WTC11 (cell line): ENCODE measurements at regions not wholly inside any gene's neighbourhood (a gene's known extent, or its start where the extent isn't known, plus 50 kb on each side); places are given as distances from the start of the nearest gene placed in this dataset.

Source experiments
- ESRRA ChIP-seq: sonication (generic); formaldehyde crosslinking; IDR thresholded peaks from 2 replicates; pipeline ENCODE4 v1.8.1; 2022; ENCODE audit warnings: mild to moderate bottlenecking, missing genetic modification reagents, borderline replicate concordance
- KAT7 ChIP-seq: sonication (generic); formaldehyde crosslinking; IDR thresholded peaks from 2 replicates; pipeline ENCODE4 v1.8.1; 2023; ENCODE audit warnings: missing genetic modification reagents, mild to moderate bottlenecking, borderline replicate concordance
- MYBL2 ChIP-seq: sonication (generic); formaldehyde crosslinking; IDR thresholded peaks from 2 replicates; pipeline ENCODE4 v1.8.1; 2023; ENCODE audit warnings: mild to moderate bottlenecking, moderate library complexity, missing genetic modification reagents
- TEAD4 ChIP-seq: sonication (generic); formaldehyde crosslinking; IDR thresholded peaks from 2 replicates; pipeline ENCODE4 v1.8.0; 2022; ENCODE audit warnings: mild to moderate bottlenecking, missing genetic modification reagents
- TP53 ChIP-seq: sonication (generic); formaldehyde crosslinking; IDR thresholded peaks from 2 replicates; pipeline ENCODE4 v1.8.1; 2023; ENCODE audit warnings: mild to moderate bottlenecking, missing genetic modification reagents
- ZNF138 ChIP-seq: sonication (generic); formaldehyde crosslinking; conservative IDR thresholded peaks from 2 replicates; pipeline ENCODE4 v1.8.1; 2022; ENCODE audit warnings: mild to moderate bottlenecking, moderate library complexity, missing genetic modification reagents
- ZNF263 ChIP-seq: sonication (generic); formaldehyde crosslinking; IDR thresholded peaks from 2 replicates; pipeline ENCODE4 v1.8.1; 2022; ENCODE audit warnings: low read depth, mild to moderate bottlenecking, moderate library complexity, missing genetic modification reagents
- TF ChIP-seq, protein P1 (sequence below): fragments of 200-600 bp; IDR thresholded peaks from 2 replicates; pipeline ENCODE4 v1.8.0; 2022; ENCODE audit warnings: antibody characterized with exemption
- TF ChIP-seq, protein P2 (sequence below): sonication (generic); formaldehyde crosslinking; IDR thresholded peaks from 2 replicates; pipeline ENCODE4 v1.8.1; 2022; ENCODE audit warnings: low read depth, mild to moderate bottlenecking, moderate library complexity, missing genetic modification reagents, borderline replicate concordance
- TF ChIP-seq, protein P3 (sequence below): sonication (generic); formaldehyde crosslinking; IDR thresholded peaks from 2 replicates; pipeline ENCODE4 v1.8.0; 2022; ENCODE audit warnings: mild to moderate bottlenecking, missing genetic modification reagents
- TF ChIP-seq, protein P4 (sequence below): sonication (generic); formaldehyde crosslinking; IDR thresholded peaks from 2 replicates; pipeline ENCODE4 v1.8.0; 2022; ENCODE audit warnings: mild to moderate bottlenecking, missing genetic modification reagents
- TF ChIP-seq, protein P5 (sequence below): sonication (generic); formaldehyde crosslinking; IDR thresholded peaks from 2 replicates; pipeline ENCODE4 v1.8.1; 2023; ENCODE audit warnings: mild to moderate bottlenecking, moderate library complexity, missing genetic modification reagents
- TF ChIP-seq, protein P6 (sequence below): sonication (generic); formaldehyde crosslinking; IDR thresholded peaks from 2 replicates; pipeline ENCODE4 v1.8.0; 2023; ENCODE audit warnings: mild to moderate bottlenecking, missing genetic modification reagents

DNA sequence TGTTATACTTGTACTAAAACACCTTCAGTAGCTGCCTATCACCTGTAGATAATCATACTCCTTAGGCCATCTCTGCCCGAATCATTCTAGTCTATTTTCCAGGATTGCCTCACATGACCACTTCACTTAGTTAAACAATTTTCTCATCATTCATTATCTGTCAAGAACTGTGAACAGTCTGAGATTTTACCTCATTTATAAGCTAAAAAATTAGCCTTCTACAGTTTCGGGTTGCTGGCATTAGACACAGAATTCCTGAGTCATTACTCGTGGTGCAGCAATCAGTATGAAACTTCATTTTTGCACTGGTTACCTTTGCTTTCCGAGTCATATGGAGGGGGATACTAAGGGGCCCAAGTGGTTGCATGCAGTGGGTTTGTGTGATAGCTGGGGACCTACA, 57.6 kb upstream of the OTOGL start:
- TF ChIP-seq ZNF263 (CRISPR knock-in tag) (no peak), TP53 (CRISPR knock-in tag) (no peak), TEAD4 (CRISPR knock-in tag) (no peak), ZNF138 (no peak), ESRRA (CRISPR knock-in tag) (no peak), MYBL2 (no peak), KAT7 (CRISPR knock-in tag) (no peak)
- TF ChIP-seq, protein P1, sequence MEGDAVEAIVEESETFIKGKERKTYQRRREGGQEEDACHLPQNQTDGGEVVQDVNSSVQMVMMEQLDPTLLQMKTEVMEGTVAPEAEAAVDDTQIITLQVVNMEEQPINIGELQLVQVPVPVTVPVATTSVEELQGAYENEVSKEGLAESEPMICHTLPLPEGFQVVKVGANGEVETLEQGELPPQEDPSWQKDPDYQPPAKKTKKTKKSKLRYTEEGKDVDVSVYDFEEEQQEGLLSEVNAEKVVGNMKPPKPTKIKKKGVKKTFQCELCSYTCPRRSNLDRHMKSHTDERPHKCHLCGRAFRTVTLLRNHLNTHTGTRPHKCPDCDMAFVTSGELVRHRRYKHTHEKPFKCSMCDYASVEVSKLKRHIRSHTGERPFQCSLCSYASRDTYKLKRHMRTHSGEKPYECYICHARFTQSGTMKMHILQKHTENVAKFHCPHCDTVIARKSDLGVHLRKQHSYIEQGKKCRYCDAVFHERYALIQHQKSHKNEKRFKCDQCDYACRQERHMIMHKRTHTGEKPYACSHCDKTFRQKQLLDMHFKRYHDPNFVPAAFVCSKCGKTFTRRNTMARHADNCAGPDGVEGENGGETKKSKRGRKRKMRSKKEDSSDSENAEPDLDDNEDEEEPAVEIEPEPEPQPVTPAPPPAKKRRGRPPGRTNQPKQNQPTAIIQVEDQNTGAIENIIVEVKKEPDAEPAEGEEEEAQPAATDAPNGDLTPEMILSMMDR = no peak
- TF ChIP-seq, protein P2, sequence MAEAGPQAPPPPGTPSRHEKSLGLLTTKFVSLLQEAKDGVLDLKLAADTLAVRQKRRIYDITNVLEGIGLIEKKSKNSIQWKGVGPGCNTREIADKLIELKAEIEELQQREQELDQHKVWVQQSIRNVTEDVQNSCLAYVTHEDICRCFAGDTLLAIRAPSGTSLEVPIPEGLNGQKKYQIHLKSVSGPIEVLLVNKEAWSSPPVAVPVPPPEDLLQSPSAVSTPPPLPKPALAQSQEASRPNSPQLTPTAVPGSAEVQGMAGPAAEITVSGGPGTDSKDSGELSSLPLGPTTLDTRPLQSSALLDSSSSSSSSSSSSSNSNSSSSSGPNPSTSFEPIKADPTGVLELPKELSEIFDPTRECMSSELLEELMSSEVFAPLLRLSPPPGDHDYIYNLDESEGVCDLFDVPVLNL (CRISPR knock-in tag) = no peak
- TF ChIP-seq, protein P3, sequence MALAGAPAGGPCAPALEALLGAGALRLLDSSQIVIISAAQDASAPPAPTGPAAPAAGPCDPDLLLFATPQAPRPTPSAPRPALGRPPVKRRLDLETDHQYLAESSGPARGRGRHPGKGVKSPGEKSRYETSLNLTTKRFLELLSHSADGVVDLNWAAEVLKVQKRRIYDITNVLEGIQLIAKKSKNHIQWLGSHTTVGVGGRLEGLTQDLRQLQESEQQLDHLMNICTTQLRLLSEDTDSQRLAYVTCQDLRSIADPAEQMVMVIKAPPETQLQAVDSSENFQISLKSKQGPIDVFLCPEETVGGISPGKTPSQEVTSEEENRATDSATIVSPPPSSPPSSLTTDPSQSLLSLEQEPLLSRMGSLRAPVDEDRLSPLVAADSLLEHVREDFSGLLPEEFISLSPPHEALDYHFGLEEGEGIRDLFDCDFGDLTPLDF = no peak
- TF ChIP-seq, protein P4, sequence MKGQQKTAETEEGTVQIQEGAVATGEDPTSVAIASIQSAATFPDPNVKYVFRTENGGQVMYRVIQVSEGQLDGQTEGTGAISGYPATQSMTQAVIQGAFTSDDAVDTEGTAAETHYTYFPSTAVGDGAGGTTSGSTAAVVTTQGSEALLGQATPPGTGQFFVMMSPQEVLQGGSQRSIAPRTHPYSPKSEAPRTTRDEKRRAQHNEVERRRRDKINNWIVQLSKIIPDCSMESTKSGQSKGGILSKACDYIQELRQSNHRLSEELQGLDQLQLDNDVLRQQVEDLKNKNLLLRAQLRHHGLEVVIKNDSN (CRISPR knock-in tag) = no peak
- TF ChIP-seq, protein P5, sequence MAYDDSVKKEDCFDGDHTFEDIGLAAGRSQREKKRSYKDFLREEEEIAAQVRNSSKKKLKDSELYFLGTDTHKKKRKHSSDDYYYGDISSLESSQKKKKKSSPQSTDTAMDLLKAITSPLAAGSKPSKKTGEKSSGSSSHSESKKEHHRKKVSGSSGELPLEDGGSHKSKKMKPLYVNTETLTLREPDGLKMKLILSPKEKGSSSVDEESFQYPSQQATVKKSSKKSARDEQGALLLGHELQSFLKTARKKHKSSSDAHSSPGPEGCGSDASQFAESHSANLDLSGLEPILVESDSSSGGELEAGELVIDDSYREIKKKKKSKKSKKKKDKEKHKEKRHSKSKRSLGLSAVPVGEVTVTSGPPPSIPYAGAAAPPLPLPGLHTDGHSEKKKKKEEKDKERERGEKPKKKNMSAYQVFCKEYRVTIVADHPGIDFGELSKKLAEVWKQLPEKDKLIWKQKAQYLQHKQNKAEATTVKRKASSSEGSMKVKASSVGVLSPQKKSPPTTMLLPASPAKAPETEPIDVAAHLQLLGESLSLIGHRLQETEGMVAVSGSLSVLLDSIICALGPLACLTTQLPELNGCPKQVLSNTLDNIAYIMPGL (CRISPR knock-in tag) = no peak
- TF ChIP-seq, protein P6, sequence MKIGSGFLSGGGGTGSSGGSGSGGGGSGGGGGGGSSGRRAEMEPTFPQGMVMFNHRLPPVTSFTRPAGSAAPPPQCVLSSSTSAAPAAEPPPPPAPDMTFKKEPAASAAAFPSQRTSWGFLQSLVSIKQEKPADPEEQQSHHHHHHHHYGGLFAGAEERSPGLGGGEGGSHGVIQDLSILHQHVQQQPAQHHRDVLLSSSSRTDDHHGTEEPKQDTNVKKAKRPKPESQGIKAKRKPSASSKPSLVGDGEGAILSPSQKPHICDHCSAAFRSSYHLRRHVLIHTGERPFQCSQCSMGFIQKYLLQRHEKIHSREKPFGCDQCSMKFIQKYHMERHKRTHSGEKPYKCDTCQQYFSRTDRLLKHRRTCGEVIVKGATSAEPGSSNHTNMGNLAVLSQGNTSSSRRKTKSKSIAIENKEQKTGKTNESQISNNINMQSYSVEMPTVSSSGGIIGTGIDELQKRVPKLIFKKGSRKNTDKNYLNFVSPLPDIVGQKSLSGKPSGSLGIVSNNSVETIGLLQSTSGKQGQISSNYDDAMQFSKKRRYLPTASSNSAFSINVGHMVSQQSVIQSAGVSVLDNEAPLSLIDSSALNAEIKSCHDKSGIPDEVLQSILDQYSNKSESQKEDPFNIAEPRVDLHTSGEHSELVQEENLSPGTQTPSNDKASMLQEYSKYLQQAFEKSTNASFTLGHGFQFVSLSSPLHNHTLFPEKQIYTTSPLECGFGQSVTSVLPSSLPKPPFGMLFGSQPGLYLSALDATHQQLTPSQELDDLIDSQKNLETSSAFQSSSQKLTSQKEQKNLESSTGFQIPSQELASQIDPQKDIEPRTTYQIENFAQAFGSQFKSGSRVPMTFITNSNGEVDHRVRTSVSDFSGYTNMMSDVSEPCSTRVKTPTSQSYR (CRISPR knock-in tag) = no peak
